Hematopoietic multipotent progenitor cell treated with erythropoietin and hydrocortisone succinate and interleukin-3 and kit ligand, for 6 days (in vitro differentiated cells): ENCODE measurements at regions not wholly inside any gene's neighbourhood (a gene's known extent, or its start where the extent isn't known, plus 50 kb on each side); places are given as distances from the start of the nearest gene placed in this dataset.
A peak's percentile ranks its signal among the peaks of the same experiment; 100 is the strongest.
"Not testable (repeated sequence)": the region's sequence is repeated elsewhere in the genome, so short reads cannot be mapped to it uniquely, and the experiment has no call there.

Source experiments
- DNase-seq: peaks from one replicate; pipeline ENCODE4 v3.0.0-alpha.2; 2015

DNA sequence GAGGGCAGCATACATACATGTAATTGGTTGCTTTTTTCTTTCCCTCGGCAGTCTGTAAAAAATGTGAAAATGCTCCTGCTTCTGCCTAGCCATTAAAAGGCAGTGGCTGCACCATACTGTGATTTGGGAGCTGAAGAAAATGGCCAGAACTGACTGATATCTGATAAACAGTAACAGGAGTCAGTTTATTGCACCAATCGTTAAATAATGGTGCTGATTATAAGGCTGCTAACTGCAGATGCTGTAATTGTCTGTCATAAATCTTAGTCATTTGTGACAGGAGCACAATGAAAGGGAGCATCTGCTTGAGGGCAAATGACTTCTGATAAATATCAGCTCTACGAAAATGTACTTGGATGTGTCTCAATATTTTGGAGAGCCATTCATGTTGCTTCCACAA is 263.1 kb upstream of the DNAJC19 start:
- DNase-seq, result no peak

DNA sequence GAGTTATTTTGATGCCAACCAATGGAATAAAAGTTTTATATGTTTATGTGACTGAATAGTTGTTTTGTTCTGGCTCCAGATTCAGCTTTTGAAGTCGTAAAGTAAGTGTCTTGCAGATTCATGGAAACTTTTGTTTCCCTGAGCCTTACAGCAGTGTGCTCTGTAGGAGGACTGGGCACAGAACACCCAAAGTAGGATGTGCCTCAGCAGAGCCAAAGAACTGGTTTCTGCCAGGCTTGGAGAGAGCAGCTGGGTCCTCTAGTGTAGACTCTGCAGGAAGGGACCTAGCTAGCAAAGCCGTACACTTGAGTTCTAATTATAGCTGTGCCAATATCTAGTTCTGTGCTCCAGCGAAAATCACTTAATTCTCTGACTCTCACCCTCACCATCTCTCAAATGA is 261.2 kb upstream of the DNAJC19 start:
- DNase-seq, result no peak

DNA sequence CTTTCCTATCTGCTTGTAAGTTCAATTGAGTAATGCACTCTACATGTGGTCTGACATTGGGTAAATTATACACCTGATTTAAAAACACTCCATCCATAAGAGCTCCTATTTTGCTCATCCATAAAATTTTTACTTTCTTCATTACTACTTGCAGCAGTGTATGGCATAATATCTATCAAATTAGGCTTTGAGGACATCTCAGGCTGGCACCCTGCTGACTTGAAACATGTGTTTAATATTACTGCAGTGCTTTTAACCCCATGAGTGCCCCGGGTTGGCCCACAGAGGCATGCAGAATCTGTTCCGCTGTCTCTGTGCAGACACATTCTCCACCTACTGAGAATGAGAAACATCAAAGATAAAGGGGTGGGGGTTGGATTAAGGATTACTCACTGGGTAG is 249.9 kb upstream of the DNAJC19 start:
- DNase-seq, result no peak

DNA sequence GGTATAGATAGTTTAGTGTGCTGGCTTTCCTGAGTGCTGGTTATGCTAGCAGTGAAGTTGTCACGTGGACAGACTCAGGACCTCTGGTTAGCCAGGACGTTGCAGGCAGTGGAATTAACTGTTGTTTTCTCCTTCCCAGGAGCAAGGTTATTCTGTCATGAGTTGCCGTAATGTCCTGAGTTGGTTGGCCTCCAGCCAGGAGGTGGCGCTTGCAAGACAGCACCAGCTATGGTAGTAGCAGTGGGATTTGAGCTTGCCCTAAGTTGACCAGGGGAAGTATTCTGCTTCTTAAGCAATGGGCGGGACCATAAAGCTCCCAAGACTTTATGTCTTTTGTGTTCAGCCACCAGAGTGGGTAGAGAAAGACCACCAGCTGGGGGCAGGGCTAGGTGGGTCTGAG is 240.7 kb upstream of the DNAJC19 start:
- DNase-seq, result no peak

DNA sequence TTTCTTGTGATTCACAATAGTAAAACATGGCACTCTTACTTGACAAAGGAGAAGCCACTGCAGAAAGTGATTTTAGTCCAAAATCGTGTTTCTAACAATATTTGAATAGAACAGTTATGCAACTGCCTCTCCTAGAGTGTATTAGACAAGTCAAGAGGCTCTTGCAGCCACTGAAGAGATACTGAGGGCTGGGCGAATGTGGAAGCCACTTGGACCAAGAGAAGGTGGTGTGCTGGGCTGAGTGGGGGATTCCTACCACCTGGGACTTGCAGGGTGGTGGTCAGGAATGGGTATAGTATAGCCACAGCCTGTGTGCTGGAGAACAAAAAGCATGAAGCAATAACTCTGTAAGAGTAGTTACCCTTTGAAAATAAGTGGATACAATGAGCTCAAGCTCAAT is 223.8 kb upstream of the DNAJC19 start:
- no peak for DNase-seq

DNA sequence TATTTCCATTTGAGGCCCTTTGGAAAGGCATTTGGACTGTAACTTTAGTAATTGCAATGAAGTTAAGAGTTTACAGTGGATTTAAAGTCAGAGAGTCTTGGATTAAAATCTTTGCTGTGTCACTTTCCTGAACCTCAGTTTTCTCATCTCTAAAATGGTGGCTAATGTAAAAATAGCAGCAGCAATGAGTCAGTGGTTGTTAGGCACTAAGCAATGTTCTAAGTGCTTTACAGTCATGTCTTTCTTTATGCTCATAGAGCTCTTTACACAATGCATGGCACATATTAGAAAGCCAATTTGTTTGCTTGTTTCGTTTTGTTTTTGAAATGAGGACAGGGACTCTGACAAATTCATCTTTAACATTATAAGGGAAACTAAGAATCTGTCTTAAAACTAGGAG is 222.7 kb upstream of the DNAJC19 start:
- DNase-seq, result no peak

DNA sequence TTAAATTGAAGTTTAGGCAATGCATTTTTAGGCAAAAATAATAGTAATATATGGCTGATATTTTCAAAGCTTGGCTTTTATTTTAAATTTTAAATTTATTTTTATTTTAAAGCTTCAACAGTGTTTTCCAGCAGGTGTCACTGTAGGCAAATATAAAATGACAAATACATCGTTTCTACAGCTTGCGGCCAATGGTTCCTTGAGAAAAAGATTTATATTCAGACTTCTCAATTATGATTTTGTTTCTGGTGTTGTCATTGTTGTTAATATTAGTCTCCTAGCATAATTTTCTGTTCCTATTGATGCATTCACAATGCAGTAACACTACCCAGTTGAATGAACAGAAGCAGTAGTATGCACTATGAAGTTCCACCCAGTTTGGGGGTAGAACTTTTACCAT is 220.7 kb upstream of the DNAJC19 start:
- DNase-seq, result peak; percentile 38

DNA sequence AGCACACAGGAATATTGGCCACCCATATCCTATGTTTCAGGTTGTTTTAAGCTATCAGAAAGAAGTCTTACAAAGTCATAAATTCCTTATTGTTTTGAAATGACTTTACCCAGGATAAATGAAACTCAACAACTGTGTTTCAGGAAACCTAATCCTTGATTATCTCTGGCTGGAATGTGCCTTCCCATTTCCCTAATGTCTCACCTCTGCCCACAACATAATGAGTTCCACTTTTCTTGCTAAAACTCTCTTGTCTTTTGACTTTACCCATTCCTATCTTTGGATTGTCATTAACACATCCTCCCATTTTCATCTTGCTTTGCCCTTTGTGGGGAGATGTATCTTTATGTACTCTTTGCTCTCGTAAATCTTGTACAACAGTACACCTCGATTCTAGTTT is 200.0 kb upstream of the DNAJC19 start:
- DNase-seq, result no peak

DNA sequence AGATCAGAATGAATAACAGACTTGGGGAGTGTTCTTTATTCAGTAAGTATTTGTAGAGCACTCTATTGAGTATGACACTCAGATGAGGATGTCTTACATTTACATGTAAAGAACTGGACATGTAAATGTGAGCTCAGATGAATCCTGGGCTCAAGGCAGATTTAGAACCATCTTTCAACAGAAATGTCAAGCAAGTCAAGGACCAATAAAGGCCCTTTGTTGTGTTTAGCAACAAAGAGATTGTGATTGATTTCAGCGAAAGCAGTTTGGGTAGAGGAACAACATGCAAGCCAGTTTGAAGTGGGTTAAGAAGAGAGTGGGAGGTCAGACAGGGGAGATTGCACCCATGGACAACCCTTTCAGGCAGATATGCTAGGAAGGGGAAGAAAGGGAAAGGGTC is 194.2 kb upstream of the DNAJC19 start:
- DNase-seq, result no peak

DNA sequence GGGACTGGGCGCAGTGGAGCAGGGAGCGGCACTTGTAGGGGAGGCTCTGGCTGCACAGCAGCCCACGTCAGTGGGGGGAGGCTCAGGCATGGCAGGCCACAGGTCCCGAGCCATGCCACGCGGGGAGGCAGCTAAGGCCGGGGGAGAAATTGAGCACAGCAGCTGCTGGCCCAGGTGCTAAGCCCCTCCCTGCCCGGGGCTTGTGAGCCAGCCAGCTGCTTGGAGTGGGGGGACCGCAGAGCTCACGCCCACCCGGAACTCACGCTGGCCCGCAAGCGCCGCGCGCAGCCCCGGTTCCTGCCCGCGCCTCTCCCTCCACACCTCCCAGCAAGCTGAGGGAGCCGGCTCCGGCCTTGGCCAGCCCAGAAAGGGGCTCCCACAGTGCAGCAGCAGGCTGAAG is 193.5 kb upstream of the DNAJC19 start:
- not testable (repeated sequence) for DNase-seq

DNA sequence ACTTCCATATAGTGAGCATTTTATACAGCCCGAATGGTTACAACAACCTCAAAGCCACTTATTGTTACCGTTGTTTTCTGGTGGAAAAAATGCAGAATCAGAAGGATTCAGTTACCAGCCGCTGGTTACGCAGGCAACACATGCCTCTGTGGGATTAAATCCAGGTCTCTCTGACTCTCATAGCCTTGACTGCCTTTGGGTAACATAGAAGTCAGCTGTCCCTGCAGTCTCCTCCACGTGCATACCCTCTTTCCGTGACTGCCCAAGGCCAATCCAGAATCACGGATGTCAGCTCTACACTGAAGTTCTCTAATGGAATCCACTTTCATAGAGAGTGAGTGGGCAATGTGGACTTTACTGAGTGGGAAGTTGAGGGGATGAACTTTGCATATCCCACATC is 189.5 kb upstream of the DNAJC19 start:
- DNase-seq, result no peak

DNA sequence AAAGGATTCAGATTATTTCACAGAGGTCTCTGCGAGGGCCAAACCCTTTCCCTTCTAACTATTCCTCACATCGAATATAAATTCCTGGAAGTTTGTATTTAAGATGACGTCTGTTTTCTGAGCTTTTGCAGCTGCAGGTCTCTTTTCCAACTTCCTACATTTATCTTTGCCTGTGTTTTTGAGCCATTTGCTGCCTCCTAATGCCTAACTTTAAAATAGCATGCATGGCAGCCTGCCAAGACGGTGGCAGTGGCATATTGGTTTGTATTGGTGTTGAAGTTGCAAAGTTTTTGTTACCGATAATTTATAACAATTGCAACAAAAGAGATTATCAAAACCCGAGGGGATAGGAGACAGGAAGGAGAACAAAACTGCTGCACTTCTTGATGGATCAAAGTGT is 187.1 kb upstream of the DNAJC19 start:
- peak; percentile 81 for DNase-seq

DNA sequence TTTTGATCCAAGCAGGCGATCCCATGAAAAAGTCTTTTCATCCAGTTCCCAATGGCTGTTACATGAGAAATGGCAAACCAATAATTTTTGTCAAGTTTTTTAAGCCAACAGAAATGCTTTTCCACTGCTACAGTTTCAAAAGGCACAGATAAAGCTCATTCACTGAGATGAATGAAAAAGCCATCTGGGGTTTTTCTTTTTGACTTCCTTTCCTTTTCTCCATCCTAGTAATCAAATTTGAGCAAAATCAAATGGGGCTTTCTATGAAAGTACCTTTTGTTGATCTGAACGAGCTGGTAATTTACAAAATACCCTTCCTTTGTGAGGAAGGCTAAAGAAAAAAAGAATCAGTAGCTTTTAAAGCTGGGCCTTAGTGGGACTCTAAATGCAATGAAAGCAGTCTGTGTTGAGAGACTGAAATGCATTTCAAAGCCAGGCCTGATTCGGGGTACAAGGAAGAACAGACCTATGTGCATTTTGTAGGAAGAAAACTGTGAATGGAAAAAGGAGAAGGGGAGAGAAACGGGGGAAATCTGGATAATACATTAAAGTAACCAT is 185.2 kb upstream of the DNAJC19 start:
- no peak for DNase-seq

DNA sequence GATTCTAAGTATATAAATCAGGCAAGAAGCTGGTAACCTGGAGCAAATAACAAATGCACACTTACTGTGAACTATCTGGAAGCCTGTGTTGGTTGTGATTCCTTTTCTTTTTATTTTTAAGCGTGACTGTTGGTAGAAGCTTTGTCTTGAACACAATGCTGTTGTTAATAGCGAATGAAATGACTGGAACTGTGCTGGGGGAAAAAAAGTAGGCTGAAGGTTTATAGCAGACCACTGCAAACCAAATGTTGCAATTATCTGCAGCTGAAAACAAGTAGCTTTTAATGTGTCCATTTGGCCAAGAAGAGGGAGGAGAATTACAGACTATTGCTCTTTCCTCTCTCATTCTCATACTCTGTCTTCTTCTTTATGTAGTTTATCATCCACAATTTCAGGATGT is 184.5 kb upstream of the DNAJC19 start:
- DNase-seq, result no peak

DNA sequence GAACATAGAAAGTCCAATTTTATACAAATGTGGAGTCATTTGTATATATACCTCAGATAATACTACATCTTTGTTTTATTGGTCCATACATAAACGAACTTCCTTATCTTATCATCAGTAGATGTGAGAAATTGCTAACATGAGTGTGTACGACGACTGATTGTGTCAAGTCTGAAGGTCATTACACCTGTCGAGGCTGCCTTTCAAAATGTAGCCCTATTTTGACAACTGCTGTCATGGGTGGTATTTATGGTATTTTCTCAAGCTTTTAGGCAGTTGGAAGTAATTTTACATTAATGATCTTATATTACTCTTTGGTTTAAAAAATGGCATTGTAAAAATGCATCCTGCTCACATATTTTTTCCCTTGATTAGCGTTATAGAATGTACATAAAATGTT is 183.7 kb upstream of the DNAJC19 start:
- no peak for DNase-seq

DNA sequence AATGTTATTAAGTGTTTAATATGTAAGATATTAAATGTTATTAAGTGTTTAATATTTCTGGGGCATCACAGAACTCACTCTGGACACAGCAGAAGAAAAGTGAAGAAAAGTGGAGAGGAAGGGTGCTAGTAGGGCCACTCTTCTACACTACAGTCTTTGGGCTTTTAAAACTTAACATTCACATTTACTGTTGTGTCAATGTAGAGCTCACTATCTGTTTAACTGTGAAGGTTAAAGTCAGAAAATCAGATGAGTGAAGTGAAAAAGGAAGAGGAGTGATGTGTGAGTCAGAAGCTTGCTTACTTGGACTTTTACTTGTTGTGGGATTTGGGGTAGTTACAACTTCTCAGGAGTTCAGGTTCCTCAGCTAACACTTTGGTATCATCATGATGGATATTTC is 145.3 kb upstream of the DNAJC19 start:
- no peak for DNase-seq

DNA sequence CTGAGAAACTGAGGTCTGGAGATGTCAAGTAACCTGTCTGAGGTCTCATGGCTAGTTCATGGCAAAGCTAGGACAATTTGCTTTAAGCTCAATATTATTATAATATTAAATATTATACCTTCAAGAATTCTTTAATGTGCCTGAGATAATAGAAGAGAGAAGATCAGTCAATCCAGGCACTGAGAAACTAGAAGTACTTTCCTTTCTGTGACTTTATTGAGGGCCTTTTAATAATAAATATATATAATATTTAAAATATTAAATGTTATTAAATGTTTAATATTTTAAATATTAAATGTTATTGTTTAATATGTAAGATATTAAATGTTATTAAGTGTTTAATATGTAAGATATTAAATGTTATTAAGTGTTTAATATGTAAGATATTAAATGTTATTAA is 144.3 kb upstream of the DNAJC19 start:
- no peak for DNase-seq

DNA sequence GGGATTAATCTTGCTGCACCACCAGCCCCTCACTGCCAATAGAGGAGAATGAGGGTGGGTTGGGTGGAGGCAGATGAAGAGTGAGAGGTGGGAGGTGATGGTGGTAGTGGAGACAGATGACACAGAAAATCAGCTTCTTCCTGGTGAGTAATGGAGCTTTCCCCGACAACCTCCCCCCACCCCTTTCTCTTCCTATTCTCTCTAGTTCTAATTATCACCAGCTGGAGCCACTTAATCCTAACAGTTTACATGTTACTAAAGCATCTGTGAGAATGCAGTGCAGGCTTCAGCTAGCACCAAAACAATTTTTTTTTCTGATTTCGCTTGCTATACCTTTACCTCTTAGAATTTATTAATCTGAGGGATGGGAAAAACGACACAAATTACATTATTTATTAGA is 116.1 kb upstream of the DNAJC19 start:
- DNase-seq, result no peak

DNA sequence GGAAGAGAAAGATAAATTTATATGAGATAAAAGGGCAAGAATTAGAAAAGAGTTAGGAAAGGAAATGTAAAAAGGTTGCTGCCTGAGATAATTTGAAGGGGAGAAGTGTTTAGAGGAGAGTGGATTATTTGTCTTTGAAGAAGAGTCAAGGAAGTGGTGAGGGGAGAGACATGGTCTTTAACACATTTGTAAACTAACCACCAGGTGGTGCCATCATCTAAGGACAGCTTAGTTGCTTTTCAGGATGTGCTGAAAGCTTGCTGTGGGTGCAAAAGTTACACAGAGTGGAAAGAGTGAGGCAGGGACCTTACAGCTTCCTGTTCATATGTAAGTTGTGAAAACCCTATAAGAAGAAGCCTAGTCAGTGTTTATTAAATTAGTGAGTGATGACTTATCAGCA is 114.1 kb upstream of the DNAJC19 start:
- DNase-seq, result peak; percentile 61

DNA sequence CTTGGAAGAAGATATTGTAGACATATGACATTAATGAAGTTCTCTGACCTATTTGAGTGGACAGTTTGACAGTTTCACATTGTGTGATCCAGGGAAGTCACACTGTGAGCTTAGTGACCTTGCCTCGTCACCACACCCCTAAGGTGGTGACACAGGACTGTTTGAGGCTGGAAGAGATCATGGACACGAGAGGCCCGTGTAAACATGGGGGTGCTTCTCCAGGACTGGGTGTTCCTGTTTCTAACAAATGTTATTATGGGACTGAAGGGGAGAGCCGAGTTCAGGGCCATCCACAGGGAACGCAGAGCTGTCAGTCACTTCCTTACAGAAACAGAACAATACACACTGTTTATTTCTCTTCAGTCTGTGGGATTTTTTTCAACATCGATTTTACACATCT is 96.5 kb upstream of the DNAJC19 start:
- no peak for DNase-seq

DNA sequence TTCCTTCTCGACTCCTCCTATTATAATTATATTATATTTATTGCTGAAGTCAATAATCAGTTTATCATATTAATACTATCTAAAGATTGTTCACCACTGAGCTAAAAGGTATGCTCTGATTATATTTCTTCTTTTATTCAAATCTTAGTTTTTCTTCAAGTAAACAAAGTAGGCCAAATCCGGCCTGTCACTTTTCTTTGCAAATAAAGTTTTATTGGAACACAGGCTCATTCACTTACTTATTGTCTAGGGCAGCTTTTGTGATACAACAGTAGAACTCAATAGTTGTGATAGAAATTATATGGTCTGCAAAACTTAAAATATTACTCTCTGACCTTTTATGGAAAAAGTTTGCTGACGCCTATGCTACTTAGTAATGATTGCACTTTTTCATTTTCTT is 92.4 kb upstream of the DNAJC19 start:
- no peak for DNase-seq

DNA sequence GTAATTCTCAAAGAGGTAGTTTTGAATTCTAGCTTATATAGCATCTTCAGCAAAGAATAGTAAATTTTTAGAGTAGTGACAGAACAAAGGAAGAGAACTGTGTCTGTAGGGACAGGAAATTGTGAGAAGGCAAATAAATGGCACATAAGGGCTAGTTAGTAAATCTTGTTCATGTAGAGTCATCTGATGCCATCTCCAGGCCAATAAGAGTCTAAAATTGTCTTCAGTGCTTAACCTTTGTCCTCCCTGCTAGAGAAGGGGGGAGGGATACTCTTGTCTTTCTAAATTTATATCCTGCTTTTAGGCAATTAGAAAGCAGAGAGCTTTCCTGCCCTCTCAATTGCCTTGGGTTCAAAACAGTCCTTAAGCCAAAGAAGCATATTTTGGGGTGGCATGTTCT is 87.0 kb upstream of the DNAJC19 start:
- DNase-seq, result peak; percentile 2

DNA sequence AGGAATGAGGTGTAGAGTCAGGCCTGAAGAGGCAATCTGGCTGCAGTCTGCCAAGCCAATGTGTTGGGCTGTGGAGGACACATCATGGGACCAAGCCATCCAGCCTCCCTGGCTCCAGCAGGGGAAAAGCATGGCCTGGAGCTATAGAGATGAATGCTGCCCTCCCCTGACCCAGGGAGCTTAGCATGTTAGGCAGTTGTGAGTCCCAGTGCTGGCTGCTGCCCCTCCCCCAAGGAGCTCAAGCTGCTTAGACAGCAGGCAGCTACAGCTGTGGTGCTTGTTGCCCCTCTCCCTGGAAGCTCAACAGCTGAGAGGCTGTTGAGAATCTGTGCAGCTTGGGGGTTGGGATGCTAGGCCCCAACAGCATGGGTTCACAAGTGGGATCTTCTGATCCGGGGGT is 85.6 kb upstream of the DNAJC19 start:
- no peak for DNase-seq

DNA sequence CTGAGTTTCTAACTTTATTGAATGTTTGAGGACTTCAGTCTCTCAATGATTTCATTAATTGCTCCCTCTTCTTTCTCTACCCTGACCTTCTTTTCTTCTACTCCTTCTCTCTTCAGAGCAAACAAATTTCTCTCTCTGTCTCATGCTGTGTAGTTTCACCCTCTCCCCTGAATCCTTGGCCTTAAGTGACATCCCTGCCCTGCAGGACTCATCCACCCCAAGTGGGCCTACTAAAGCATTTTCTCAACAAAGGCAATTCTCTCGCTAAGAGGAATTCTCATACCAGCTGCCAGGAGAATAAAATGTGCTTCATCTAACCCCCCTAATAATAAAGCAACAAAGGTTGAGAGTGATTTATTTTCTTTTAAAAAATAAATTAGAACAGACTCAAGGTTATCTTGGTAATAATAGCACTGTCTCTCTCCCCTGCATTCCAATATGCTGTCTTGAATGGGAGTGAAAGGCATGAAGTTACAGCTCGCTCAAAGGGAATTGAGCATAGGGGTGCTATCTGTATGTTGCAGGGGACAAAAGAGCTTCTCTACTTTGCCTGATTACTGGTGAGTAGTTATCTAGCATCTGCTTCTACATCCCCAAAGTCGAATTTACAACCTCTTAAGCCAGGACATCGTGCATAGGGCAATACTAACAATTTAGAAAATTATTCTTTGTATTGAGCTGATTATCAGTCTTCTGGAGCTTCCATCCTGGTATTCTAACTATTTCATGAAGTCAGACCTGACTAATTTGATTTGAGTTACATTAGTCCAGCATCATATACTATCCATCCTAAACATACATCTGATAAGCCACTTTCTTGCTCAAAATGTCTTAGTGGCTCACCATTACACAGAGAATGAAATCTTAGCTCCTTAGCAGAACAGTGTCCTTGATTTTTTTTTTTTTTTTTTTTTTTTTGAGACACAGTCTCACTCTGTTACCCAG is 76.9 kb upstream of the DNAJC19 start:
- DNase-seq, result no peak
